OCI-LY1 (cell line): ENCODE measurements at regions not wholly inside any gene's neighbourhood (a gene's known extent, or its start where the extent isn't known, plus 50 kb on each side); places are given as distances from the start of the nearest gene placed in this dataset.

Experiments used
- H2AFZ ChIP-seq: fragments of 200-600 bp; sonication (generic), shearing (Covaris generic); 2 replicates; pipeline ENCODE4 v1.6.0; 2014; ENCODE audit warnings: antibody characterized with exemption, mild to moderate bottlenecking, low read length
- H3F3A ChIP-seq: fragments of 200-600 bp; sonication (generic), shearing (Covaris generic); 2 replicates; pipeline ENCODE4 v1.6.0; 2014; ENCODE audit warnings: mild to moderate bottlenecking, antibody characterized with exemption, low read length, moderate library complexity; ENCODE audit not compliant: insufficient read depth
- H3K27ac ChIP-seq: fragments of 200-600 bp; sonication (generic); 2 replicates; pipeline ENCODE4 v1.5.1; 2014; ENCODE audit warnings: low read length, mixed run types, mild to moderate bottlenecking, low read depth; ENCODE audit not compliant: poor library complexity, severe bottlenecking
- H3K27me3 ChIP-seq: fragments of 200-600 bp; sonication (generic); 2 replicates; pipeline ENCODE4 v1.6.0; 2014; ENCODE audit warnings: antibody characterized with exemption, mild to moderate bottlenecking, low read length, moderate library complexity; ENCODE audit not compliant: insufficient read depth
- H3K36me3 ChIP-seq: fragments of 200-600 bp; sonication (generic); 2 replicates; pipeline ENCODE4 v1.6.1; 2014; ENCODE audit warnings: mild to moderate bottlenecking, antibody characterized with exemption, low read length, moderate library complexity, mixed read lengths; ENCODE audit not compliant: insufficient read depth
- H3K4me1 ChIP-seq: fragments of 200-600 bp; sonication (generic); 2 replicates; pipeline ENCODE4 v1.5.1; 2014; ENCODE audit warnings: mild to moderate bottlenecking, low read length, moderate library complexity; ENCODE audit not compliant: insufficient read depth, severe bottlenecking
- H3K4me2 ChIP-seq: fragments of 200-600 bp; sonication (generic), shearing (Covaris generic); 2 replicates; pipeline ENCODE4 v1.6.1; 2014; ENCODE audit warnings: low read length
- H3K4me3 ChIP-seq: fragments of 200-600 bp; sonication (generic); 2 replicates; pipeline ENCODE4 v1.5.1; 2014; ENCODE audit warnings: low read length, low read depth, mild to moderate bottlenecking, mixed read lengths; ENCODE audit not compliant: poor library complexity, severe bottlenecking
- H3K79me2 ChIP-seq: fragments of 200-600 bp; shearing (Covaris generic); 2 replicates; pipeline ENCODE4 v1.6.1; 2016; ENCODE audit warnings: mixed run types, low read length, mixed read lengths; ENCODE audit not compliant: insufficient read depth
- H3K9ac ChIP-seq: fragments of 200-600 bp; sonication (generic), shearing (Covaris generic); 2 replicates; pipeline ENCODE4 v1.6.1; 2014; ENCODE audit warnings: mild to moderate bottlenecking, low read length, mixed read lengths
- H3K9me2 ChIP-seq: fragments of 200-600 bp; sonication (generic), shearing (Covaris generic); 2 replicates; pipeline ENCODE4 v1.6.1; 2014; ENCODE audit warnings: low read depth, mild to moderate bottlenecking, low read length, mixed read lengths
- H3K9me3 ChIP-seq: fragments of 200-600 bp; shearing (Covaris generic); 2 replicates; pipeline ENCODE4 v1.6.1; 2014; ENCODE audit warnings: low read length, mixed read lengths
- H4K20me1 ChIP-seq: fragments of 200-600 bp; sonication (generic), shearing (Covaris generic); 2 replicates; pipeline ENCODE4 v1.6.0; 2016; ENCODE audit warnings: mild to moderate bottlenecking, low read length; ENCODE audit not compliant: insufficient read depth
- CTCF ChIP-seq: fragments of 200-600 bp; sonication (generic), shearing (Covaris generic); IDR thresholded peaks from 2 replicates; pipeline ENCODE4 v1.5.1; 2017; ENCODE audit warnings: mild to moderate bottlenecking, antibody characterized with exemption, low read length, moderate library complexity, mixed read lengths
- EZH2 ChIP-seq: fragments of 200-600 bp; sonication (generic), shearing (Covaris generic); IDR thresholded peaks from 2 replicates; pipeline ENCODE4 v1.8.0; 2017; ENCODE audit warnings: borderline replicate concordance, mixed run types, mild to moderate bottlenecking, antibody characterized with exemption, low read length, moderate library complexity, mixed read lengths

- Histone ChIP-seq H3K36me3 (no peaks in the 10 kb centered on the region), H3K4me2 (no peak overlapping the region), H3K9me3 (no peaks in the 10 kb centered on the region), H3F3A (no peaks in the 10 kb centered on the region), H3K27ac (no peak overlapping the region), H2AFZ (no peak overlapping the region), H3K27me3 (no peaks in the 10 kb centered on the region), H3K4me3 (no peak overlapping the region), H4K20me1 (no peaks in the 10 kb centered on the region), H3K9ac (no peak overlapping the region), H3K4me1 (no peaks in the 10 kb centered on the region), H3K9me2 (no peaks in the 10 kb centered on the region), H3K79me2 (no peaks in the 10 kb centered on the region)
- TF ChIP-seq EZH2 = no peak
- no peak for TF ChIP-seq CTCF
Observed at GRCh38 chr11:36890121-36890679, 292.2 kb upstream of the RAG2 start.

- Histone ChIP-seq H4K20me1 (no peaks in the 10 kb centered on the region), H3K9me2 (no peaks in the 10 kb centered on the region), H3K36me3 (no peaks in the 10 kb centered on the region), H2AFZ (no peak overlapping the region), H3K27me3 (no peaks in the 10 kb centered on the region), H3K4me3 (no peak overlapping the region), H3K4me2 (no peak overlapping the region), H3F3A (no peaks in the 10 kb centered on the region), H3K27ac (no peak overlapping the region), H3K4me1 (no peaks in the 10 kb centered on the region), H3K79me2 (no peaks in the 10 kb centered on the region), H3K9ac (no peak overlapping the region), H3K9me3 (no peaks in the 10 kb centered on the region)
- no peak for TF ChIP-seq EZH2
- no peak for TF ChIP-seq CTCF
Observed at GRCh38 chr11:36885154-36885553, 287.1 kb upstream of the RAG2 start.

GRCh38 chr11:36878737-36879136, 280.7 kb upstream of the RAG2 start:
- no peaks in the 10 kb centered on the region for H3K4me1 ChIP-seq
- no peaks in the 10 kb centered on the region for H3K27me3 ChIP-seq
- H3K36me3 ChIP-seq = no peaks in the 10 kb centered on the region
- H3K9me2 ChIP-seq = no peaks in the 10 kb centered on the region
- H3K9me3 ChIP-seq = no peaks in the 10 kb centered on the region
- no peak overlapping the region for H3K9ac ChIP-seq
- no peak overlapping the region for H2AFZ ChIP-seq
- H3K4me3 ChIP-seq = no peak overlapping the region
- no peaks in the 10 kb centered on the region for H3K79me2 ChIP-seq
- no peak for TF ChIP-seq EZH2
- TF ChIP-seq CTCF = no peak
- no peak overlapping the region for H3K27ac ChIP-seq
- H3K4me2 ChIP-seq = no peak overlapping the region
- no peaks in the 10 kb centered on the region for H4K20me1 ChIP-seq
- no peaks in the 10 kb centered on the region for H3F3A ChIP-seq
